ENCODE measurements at regions not wholly inside any gene's neighbourhood (a gene's known extent, or its start where the extent isn't known, plus 50 kb on each side); places are given as distances from the start of the nearest gene placed in this dataset.
A peak's percentile ranks its signal among the peaks of the same experiment; 100 is the strongest.
"Not testable (repeated sequence)": the region's sequence is repeated elsewhere in the genome, so short reads cannot be mapped to it uniquely, and the experiment has no call there.

DNA sequence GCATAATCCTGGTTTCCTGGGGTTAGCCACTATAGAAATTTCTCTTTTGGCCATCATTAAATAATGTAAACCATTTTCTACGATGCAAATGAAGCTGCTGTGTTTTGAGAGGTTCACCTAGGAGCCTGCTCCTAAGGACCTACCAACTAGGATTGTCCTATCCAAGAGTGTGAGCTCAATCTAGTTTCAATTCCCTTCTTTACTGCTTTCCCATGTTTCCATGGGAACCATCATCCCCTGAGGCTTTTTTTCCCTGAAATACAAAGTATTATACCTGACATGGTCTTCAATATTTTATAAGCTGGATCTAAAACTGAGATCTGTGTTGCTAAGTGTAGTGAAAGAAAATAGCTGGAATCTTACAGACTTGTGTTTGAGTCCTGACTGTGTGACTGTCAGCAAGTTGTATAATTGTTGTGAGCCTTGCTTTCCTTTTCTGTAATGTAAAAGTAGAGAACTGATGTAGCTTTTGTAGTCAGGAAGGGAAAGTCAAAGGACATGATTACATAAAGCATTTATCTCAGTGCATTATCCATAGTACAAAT is 453.2 kb downstream of the PRR16 start:
- DNase-seq (ENCODE audit: low read depth), result no peak

- DNase-seq (ENCODE audit: low read depth), result peak; percentile 2
Measured at GRCh38 chr5:120919017-120919416, 454.9 kb downstream of the PRR16 start.

GRCh38 chr5:120923026-120923425 is 458.9 kb downstream of the PRR16 start:
- no peak for DNase-seq (ENCODE audit: low read depth)

- no peak for DNase-seq (ENCODE audit: low read depth)
Measured at GRCh38 chr5:120926471-120926870, 462.4 kb downstream of the PRR16 start.

- DNase-seq (ENCODE audit: low read depth), result no peak
Measured at GRCh38 chr5:120927950-120928530, 463.9 kb downstream of the PRR16 start.

- no peak for DNase-seq (ENCODE audit: low read depth)
Measured at GRCh38 chr5:120932480-120932879, 468.4 kb downstream of the PRR16 start.

GRCh38 chr5:120934031-120934430 is 469.9 kb downstream of the PRR16 start:
- DNase-seq (ENCODE audit: low read depth), result no peak

- no peak for DNase-seq (ENCODE audit: low read depth)
Measured at GRCh38 chr5:120936652-120937051, 472.6 kb downstream of the PRR16 start.

DNA sequence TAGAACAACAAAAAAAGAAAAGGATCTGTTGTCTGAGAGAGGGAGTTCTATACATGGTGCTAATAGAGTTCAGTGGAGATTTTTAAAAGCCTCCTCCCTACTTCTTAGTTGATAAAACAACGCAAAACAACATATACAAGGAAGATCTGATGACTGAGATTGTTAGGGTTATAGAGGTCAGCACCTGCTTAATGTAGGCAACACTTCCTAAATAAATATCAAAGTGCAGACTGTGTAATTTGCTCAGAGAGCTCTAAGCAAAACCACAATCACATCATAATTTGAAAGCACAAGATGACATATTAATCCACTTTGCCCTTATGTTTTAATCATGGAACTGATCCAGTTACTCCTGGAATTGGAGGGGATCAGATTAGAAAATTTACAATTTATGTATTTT is 474.5 kb downstream of the PRR16 start:
- DNase-seq (ENCODE audit: low read depth), result no peak

DNA sequence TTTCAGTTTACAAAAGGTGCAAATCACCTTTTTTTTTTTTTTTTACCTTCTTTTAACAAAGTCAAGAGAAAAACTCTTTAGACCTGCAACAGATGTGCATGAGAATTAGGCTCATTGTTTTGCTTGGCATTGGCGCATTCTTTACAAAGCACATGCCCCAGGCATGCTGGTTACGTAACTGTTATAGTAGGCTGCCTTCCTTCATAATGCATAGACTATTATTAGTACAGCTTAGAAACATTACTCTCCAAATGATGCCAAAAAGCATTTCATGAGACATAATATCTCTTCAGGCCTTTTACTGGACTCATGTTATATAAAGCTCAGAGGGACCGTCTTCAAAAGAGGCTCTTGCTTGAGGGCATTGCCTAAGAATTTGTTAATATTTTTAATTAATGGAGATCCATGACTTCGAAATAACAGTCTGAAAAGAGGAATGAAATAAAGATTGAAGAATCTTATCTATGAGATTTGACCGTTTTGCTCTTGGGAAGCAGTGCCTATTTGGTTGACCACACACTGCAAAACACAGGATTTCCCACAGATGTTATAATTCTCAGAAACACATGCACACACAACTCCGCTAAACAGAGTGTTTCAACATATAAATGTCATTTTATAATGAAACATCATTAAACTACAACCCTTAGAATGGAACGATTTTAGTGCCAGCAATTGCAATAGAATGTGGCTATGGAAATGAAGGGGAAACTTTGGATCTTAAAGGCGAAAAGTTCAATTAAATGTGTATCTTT is 478.7 kb downstream of the PRR16 start:
- no peak for DNase-seq (ENCODE audit: low read depth)

- DNase-seq (ENCODE audit: low read depth), result not testable (repeated sequence)
Measured at GRCh38 chr5:120949596-120949995, 485.5 kb downstream of the PRR16 start.

DNA sequence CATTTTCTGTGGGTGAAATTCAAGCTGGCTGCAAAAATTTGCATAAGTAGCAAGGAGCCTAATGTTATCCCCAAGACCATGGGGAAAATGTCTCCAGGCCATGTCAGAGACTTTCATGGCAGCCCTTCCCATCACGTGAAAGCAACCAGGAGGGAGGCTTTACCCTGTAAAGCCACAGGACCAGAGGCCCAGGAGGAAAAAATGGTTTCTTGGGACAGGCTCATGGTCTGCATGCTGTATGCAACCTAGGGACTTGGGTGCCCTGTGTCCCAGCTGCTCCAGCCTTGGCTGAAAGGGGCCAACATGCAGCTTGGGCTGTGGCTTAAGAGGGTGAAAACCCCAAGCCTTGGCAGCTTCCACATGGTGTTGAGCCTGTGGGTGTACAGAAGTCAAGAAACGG is 489.3 kb downstream of the PRR16 start:
- DNase-seq (ENCODE audit: low read depth), result not testable (repeated sequence)

GRCh38 chr5:120954255-120954654 is 490.2 kb downstream of the PRR16 start:
- no peak for DNase-seq (ENCODE audit: low read depth)

- DNase-seq (ENCODE audit: low read depth), result no peak
Measured at GRCh38 chr5:120955795-120956194, 491.7 kb downstream of the PRR16 start.

- DNase-seq (ENCODE audit: low read depth), result no peak
Measured at GRCh38 chr5:120958877-120959485, 494.9 kb downstream of the PRR16 start.

DNA sequence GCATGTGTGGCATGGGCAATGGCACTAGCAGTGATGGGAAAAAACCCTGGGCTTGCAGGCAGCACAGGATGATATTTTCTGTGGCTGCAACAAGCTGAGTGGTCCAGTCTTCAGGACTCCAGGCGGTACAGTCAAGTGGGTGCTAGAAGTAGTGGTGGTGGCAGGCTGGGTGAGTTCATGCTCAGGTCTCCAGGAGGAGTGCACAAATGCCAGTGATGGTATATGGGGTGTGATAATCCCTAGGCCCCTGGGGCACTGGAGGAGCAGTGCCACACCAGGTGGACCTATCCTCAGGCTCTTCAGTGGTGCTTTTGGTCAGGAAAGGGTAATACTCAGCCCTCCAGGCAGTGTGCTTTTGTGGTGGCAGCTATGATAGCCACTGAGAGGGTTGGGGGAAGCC is 496.4 kb downstream of the PRR16 start:
- no peak for DNase-seq (ENCODE audit: low read depth)

DNA sequence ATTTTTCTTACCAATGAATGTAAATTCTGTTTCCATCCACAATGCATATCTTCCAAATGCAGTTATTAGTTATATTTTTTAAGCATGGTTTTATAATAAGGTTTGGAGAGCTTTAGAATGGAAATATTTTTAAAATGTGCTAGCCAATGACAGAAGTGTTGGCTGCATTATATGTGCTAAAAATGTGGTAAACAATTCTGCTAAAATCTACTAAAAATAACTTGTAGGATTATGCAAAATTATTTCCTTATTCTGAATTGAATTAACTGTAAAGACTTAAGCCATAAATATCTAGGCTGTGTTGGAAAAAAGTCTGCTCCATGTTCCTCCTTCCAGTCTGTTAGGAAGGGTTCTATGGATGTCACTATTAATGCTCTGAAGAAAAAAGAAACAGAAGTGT is 503.3 kb downstream of the PRR16 start:
- DNase-seq (ENCODE audit: low read depth), result no peak

DNA sequence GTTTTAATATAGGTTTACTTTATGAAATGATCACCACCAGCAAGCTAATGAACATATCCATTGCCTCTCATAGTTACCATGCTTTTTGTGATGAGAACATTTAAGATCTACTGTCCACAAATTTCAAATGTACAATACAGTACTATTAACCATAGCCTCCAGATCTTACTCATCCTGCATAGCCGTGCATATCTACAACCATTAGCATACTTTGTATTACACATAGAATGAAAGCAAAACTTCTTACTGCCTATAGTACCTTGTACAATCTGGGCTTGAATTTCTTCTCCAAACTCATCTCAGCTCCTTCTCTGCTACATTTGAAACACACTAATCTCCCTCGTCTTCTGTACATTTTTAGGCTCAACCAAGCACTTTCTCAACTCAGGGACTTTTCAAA is 510.6 kb downstream of the PRR16 start:
- no peak for DNase-seq (ENCODE audit: low read depth)

DNA sequence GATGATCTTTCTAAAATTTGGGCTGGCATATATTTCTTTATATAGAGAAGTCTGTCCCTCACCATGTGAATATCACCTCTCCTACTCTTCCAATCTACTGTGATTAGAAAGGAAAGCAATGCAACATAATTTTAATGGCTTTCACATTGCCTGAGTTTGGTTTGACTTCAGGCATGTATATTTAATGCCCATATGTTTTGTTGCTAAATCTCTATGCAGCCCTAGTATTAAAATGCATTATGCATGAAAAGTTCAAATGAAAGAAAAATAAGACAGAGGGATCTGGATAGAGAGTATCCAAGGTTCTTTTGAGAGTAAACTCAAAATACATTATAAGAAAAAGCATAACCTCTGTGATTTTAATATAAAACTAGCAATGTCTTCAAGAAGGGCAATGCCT is 518.3 kb downstream of the PRR16 start:
- no peak for DNase-seq (ENCODE audit: low read depth)

GRCh38 chr5:120985526-120985925 is 521.4 kb downstream of the PRR16 start:
- no peak for DNase-seq (ENCODE audit: low read depth)

DNA sequence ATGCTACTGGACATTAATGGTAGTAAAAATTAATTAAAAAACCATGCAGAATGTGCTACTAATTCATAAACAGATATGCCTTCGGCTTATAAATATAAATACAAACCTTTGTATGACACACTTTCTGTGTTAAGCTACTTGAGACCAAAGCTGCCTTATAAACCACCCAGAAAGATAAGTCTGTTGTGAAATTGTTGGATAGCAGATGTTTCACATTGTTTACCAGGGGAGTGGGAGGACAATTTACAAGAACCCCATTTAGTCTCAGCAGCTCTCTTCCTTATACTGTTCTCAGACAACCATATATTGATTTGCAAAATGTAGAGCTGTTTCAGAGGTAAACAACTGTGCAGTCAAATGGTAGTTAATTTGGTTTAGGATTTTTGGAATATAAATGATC is 524.4 kb downstream of the PRR16 start:
- DNase-seq (ENCODE audit: low read depth), result no peak

DNA sequence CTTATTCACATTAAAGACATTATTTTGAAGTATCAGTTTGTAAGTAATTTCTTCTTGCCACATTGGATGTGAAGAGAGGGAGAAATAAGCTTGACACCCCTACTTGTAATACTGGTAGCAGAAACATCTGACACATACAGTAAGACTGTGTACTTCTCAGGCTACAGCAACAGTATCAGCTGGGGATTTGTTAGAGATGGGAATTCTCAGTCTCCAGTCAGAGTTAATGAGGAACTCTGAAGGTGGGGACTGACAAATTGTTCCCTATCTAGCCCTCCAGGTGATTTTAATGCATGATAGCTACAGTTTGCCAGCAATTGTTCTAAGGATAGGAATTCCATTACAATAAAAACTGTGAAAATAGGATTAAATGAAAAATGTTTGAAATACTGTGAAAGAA is 524.8 kb downstream of the PRR16 start:
- no peak for DNase-seq (ENCODE audit: low read depth)

DNA sequence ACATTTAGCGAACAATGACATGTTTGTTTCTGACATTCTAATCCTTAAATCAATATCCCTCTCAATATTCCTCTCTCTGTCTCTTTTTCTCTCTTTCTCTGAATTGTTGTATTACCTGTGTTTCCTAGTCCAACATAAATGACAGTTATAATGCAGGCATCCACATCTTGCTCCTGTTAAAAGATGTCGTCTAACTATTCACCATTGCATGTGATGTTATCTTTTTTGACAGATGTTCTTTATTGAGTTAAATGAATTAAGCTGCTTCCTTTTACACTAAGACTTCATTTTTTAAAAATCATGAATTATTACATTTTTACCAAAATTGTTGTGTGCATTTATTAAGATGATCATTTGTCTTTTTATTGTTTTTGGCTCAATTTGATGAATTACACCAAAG is 527.5 kb downstream of the PRR16 start:
- DNase-seq (ENCODE audit: low read depth), result no peak

All from HT1080 (cell line).